Adrenal gland (tissue), 5 donors: ENCODE measurements at regions not wholly inside any gene's neighbourhood (a gene's known extent, or its start where the extent isn't known, plus 50 kb on each side); places are given as distances from the start of the nearest gene placed in this dataset.

Experiments
- CTCF ChIP-seq, 6 experiments: fragments of 450-650 bp in 4 of 6; fragments of 200-600 bp in 2 of 6; sonication (generic) in 1 of 6; IDR thresholded peaks; 1 replicate in 5 of 6; 2 replicates in 1 of 6; pipeline versions ENCODE4 v1.5.1 to v1.8.0; 2016 to 2021; ENCODE audit warnings: antibody characterized with exemption in 6 of 6, mild to moderate bottlenecking in 2 of 6, moderate library complexity in 1 of 6
- POLR2A ChIP-seq, 2 donors: fragments of 450-650 bp; IDR thresholded peaks; one replicate each; pipeline ENCODE4 v1.6.1; 2017; ENCODE audit warnings: antibody characterized with exemption in 2 of 2, mild to moderate bottlenecking in 2 of 2, moderate library complexity in 1 of 2
- donor health status: DM: no; HTN: no; CAD: no.

GRCh38 chr9:13426606-13427005, 147.1 kb upstream of the MPDZ start:
- no peak for TF ChIP-seq CTCF (IDR thresholded peaks at IDR 0.05)
- no peak for TF ChIP-seq POLR2A (IDR thresholded peaks at IDR 0.05)
